HG03442 (cell line): ENCODE measurements at regions not wholly inside any gene's neighbourhood (a gene's known extent, or its start where the extent isn't known, plus 50 kb on each side); places are given as distances from the start of the nearest gene placed in this dataset.

Experiments used
- ATAC-seq: cut with Tn5 transposase; IDR thresholded peaks from one replicate; pipeline ENCODE4 v1.9.1; 2021; ENCODE audit warnings: mild to moderate bottlenecking, moderate library complexity; ENCODE audit not compliant: unreplicated experiment

DNA sequence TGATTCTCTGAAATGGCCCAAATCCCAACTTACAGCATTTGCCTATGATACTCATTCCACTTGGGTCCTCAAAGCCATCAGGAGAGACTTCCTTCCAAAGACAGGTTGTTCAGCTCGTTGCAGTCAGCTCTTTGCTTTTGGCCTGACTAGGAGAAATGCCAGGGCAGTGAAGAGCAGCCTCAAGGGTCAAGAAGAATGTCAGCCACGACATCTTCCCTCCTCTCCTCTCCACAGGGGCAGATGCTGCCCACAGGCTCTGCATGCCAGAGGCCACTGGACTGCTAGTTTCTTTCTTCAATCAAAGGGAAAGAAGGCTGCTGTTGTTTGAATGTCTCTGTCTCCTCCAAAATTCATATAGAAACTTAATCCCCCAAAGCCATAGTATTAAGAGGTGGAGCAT, 201.7 kb upstream of the PFN2 start:
- ATAC-seq, result no peak

- ATAC-seq, result no peak
Measured at GRCh38 chr3:150170852-150171520, 200.3 kb upstream of the PFN2 start.

DNA sequence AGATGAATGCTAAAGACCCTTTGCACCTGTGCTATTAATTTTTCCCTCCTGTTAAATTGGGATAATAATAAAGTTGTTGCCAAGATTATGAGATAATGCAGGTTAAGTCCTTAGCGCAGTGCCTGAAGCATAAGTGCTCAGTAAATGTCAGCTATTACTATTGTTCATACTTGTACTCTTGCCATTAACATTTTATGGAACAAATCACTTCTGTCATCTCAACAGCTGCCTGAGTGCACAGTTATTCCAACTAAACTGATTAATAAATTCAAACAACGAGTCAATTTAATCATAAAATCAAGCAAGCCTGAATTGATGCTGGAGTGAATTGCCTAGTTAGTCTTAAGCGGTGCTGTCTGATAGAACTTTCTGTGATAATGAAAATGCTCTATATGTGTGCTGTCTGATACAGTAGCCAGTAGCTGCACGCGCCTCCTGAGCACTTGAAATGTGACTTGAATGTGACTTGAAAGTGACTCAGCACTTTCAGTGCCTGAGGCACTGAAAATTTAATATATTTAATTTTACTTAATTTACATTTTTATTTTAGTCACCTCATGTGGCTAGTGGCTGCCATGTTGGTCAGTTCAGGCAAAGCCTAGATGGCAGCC, 198.7 kb upstream of the PFN2 start:
- ATAC-seq, result no peak

DNA sequence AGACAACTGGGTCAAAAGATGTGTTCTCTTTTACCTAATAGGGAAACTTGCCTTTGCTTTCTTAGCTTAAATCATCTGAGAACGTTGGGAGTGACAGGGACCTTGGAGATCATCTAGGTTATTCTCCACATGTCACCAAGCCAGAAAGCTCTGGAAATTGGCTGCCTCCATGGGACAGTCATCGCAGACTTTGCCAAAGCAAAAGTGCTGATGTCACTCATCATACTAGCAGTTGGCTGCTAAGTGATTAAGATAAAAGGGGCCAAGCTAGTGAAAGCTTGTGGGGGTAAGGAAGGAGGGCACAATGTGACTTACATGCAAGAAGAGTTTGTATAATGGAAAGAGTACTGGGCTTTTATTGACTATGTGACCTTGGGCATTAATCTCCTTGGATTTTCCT, 198.0 kb upstream of the PFN2 start:
- no peak for ATAC-seq

- ATAC-seq, result no peak
Measured at GRCh38 chr3:150165396-150166094, 194.8 kb upstream of the PFN2 start.

DNA sequence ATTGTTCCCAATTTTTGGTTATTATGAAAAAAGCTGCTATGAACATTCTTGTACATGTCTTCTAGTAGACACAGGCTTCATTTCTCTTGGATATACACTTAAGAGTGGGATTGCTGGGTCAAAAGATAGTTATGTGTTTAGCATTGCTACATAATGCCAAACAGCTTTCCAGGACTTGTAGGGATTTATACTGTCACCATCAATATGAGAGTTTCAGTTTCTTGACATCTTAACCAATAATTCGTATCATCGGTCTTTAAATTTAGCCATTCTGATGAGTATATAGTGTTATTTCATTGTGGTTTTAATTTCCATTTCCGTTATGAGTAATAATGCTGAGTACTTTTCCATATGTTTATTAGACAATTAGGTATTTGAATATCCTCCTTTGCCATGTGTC, 190.3 kb upstream of the PFN2 start:
- ATAC-seq, result no peak

- ATAC-seq, result no peak
Measured at GRCh38 chr3:150158943-150159625, 188.4 kb upstream of the PFN2 start.

- ATAC-seq, result no peak
Measured at GRCh38 chr3:150152567-150152966, 181.9 kb upstream of the PFN2 start.

DNA sequence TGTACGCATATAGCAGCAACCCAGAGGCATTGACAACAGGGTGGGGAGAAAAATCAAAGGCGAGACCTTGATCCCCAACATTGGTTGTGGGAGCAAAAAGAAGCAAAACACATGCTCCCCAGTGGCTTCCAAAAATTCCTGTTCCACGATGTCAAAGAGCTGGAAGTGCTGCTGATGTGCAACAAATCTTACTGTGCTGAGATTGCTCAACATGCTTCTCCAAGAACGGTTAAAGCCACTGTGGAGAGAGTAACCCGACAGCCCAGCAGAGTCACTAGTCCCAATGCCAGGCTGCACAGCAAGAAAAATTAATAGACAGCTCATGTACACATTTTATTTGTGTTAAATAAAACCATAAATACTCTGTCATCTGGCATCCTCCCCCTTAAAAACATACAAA, 179.9 kb upstream of the PFN2 start:
- no peak for ATAC-seq

DNA sequence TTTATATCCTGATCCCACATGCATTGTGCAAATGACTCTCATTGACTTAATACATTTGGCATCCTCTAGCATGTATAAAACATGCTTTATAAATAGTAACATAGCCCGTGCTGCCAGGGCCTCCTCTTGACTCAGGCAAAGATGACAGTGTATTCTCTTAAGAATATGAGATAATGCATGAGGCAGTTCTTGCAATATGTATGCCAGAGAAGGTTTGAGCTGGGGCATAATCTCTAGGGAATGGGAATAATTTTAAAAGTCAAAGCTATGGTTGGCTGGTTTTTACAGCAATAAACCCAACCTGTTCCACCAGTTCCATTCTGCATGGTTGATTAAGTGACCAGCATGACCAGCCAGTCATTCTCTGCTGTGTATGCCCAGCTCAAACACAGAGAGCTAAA, 179.0 kb upstream of the PFN2 start:
- ATAC-seq, result no peak

- no peak for ATAC-seq
Measured at GRCh38 chr3:150148227-150148626, 177.5 kb upstream of the PFN2 start.

- no peak for ATAC-seq
Measured at GRCh38 chr3:150147776-150148175, 177.1 kb upstream of the PFN2 start.

- ATAC-seq, result peak; percentile 67
Measured at GRCh38 chr3:150146991-150147761, 176.5 kb upstream of the PFN2 start.

- no peak for ATAC-seq
Measured at GRCh38 chr3:150145659-150146058, 175.0 kb upstream of the PFN2 start.

GRCh38 chr3:150144191-150144708, 173.6 kb upstream of the PFN2 start:
- ATAC-seq, result no peak

DNA sequence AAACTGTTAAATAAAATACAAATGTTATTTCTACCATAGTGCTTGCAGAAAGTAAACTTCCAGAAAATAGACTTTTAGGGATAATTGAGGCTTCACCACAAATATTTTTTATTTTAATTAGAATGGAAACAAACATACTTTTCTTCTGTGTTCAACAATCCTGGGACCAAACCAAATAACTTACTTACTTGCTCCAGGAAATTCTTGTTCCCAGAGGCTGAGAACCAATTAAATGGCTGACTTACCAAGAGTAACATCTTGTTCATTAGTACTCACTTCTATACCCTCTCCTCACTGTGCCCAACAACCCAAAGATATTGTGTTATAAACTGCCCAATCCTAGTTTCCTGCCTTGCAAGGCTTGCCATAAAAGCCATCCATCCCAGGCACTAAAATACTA, 172.2 kb upstream of the PFN2 start:
- ATAC-seq, result no peak

GRCh38 chr3:150141790-150142326, 171.2 kb upstream of the PFN2 start:
- ATAC-seq, result no peak

GRCh38 chr3:150140614-150141321, 170.1 kb upstream of the PFN2 start:
- ATAC-seq, result no peak

GRCh38 chr3:150138824-150139223, 168.1 kb upstream of the PFN2 start:
- ATAC-seq, result no peak

DNA sequence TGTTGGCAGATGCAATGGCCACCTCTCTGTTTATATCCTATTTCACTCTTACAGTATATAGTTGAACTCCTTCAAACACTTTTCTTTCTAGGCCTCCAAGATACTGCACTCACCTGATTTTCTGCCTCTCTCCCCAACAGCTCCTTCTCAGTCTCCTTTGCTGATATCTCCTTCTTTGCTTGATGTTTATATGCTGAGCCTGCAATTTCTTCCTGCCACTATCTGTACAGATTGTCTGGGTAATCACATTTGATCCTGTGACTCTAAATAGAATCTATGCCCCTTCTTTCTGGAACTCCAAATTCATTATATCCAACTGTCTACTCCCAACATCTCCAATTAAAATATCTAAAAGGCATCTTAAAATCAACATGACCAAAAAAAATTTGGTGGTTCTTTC, 165.5 kb upstream of the PFN2 start:
- no peak for ATAC-seq
